ENCODE measurements at regions not wholly inside any gene's neighbourhood (a gene's known extent, or its start where the extent isn't known, plus 50 kb on each side); places are given as distances from the start of the nearest gene placed in this dataset.

- no peak for TF ChIP-seq CTCF (IDR thresholded peaks at IDR 0.05)
- POLR2A ChIA-PET: no interaction called here
Measured at GRCh38 chr6:145258122-145258521, 477.2 kb downstream of the EPM2A start.

GRCh38 chr6:145260484-145261175, 474.7 kb downstream of the EPM2A start:
- in situ Hi-C loops (cut with HindIII; ENCODE audit: low pct_unique_long_range_greater_than_20kb, low sequenced_read_pairs) (no loop called here), intact Hi-C loops (cut with micrococcal nuclease; ENCODE audit: unreplicated experiment) (no loop called here)
- no peaks in the 10 kb centered on the region; the same call in 1 of the 2 replicates for H3K27me3 ChIP-seq (ENCODE audit: control insufficient read depth, insufficient read depth, low read length)
- ATAC-seq (no peak), DNase-seq (ENCODE audit: low read depth, low spot score) (no peak)
- no peak overlapping the region for H3K27ac ChIP-seq (ENCODE audit: low read length)
- no peaks in the 10 kb centered on the region for H3K4me1 ChIP-seq (ENCODE audit: control insufficient read depth, insufficient read depth, low read length)
- TF ChIP-seq CTCF (IDR thresholded peaks at IDR 0.05) (no peak), POLR2AphosphoS5 (IDR thresholded peaks at IDR 0.05; ENCODE audit: low read depth, low read length) (no peak), TCF7L2 (IDR thresholded peaks at IDR 0.05; ENCODE audit: low read depth, low read length) (no peak), REST (IDR thresholded peaks at IDR 0.05; ENCODE audit: insufficient read depth in 1 of 2, low read depth in 2 of 2, low read length in 1 of 2) (no peak), SIN3A (IDR thresholded peaks at IDR 0.05; ENCODE audit: borderline replicate concordance, insufficient read depth, low read depth, low read length) (no peak)
- no peak overlapping the region for H3K4me3 ChIP-seq (ENCODE audit: low read depth in 2 of 2, low read length in 2 of 2)
- H3K9me3 ChIP-seq (ENCODE audit: control insufficient read depth, insufficient read depth, low read depth, low read length): no peaks in the 10 kb centered on the region
- no TSS peak for BruUV-seq (replicated peaks)
- CTCF ChIA-PET: no interaction called here
- H3K36me3 ChIP-seq (ENCODE audit: control insufficient read depth, insufficient read depth, low read length): no peaks in the 10 kb centered on the region
- POLR2A ChIA-PET: no interaction called here

More at GRCh38 chr6:145258122-145258521, 477.2 kb downstream of the EPM2A start:
- no peak for ATAC-seq
- Histone ChIP-seq H3K9me3 (ENCODE audit: control insufficient read depth, insufficient read depth, low read depth, low read length) (no peaks in the 10 kb centered on the region), H3K4me3 (ENCODE audit: low read depth in 2 of 2, low read length in 2 of 2) (no peak overlapping the region), H3K27ac (ENCODE audit: low read length) (no peak overlapping the region), H3K36me3 (ENCODE audit: control insufficient read depth, insufficient read depth, low read length) (no peaks in the 10 kb centered on the region), H3K4me1 (ENCODE audit: control insufficient read depth, insufficient read depth, low read length) (no peaks in the 10 kb centered on the region), H3K27me3 (ENCODE audit: control insufficient read depth, insufficient read depth, low read length) (no peaks in the 10 kb centered on the region)
- in situ Hi-C loops (cut with HindIII; ENCODE audit: low pct_unique_long_range_greater_than_20kb, low sequenced_read_pairs): no loop called here
- intact Hi-C loops (cut with micrococcal nuclease; ENCODE audit: unreplicated experiment): no loop called here
- CTCF ChIA-PET: no interaction called here
- no peak for DNase-seq (ENCODE audit: low read depth, low spot score)
- no TSS peak for BruUV-seq (replicated peaks)
